GM12878 (cell line): ENCODE measurements at regions not wholly inside any gene's neighbourhood (a gene's known extent, or its start where the extent isn't known, plus 50 kb on each side); places are given as distances from the start of the nearest gene placed in this dataset.

Experiments
- CTCF ChIP-seq, 3 experiments: IDR thresholded peaks in 2 of 3; conservative IDR thresholded peaks in 1 of 3; 2 replicates each; pipeline ENCODE4 v1.5.1; 2011; ENCODE audit warnings: low read depth in 3 of 3, low read length in 3 of 3, mild to moderate bottlenecking in 3 of 3, control low read depth in 2 of 3, moderate library complexity in 2 of 3, inconsistent platforms in 1 of 3, mixed read lengths in 1 of 3; ENCODE audit not compliant: control insufficient read depth in 2 of 3, insufficient read depth in 1 of 3; ENCODE audit errors: extremely low read depth in 1 of 3
- ELK1 ChIP-seq: IDR thresholded peaks from 2 replicates; pipeline ENCODE4 v1.6.1; 2012; ENCODE audit warnings: low read depth, low read length, improper control_type of control experiment
- EZH2 ChIP-seq: IDR thresholded peaks from 2 replicates; pipeline ENCODE4 v1.6.1; 2012; ENCODE audit warnings: low read depth, mild to moderate bottlenecking, control low read depth, inconsistent platforms, low read length, borderline replicate concordance; ENCODE audit not compliant: control insufficient read depth
- FOXM1 ChIP-seq: IDR thresholded peaks from 2 replicates; pipeline ENCODE4 v1.6.1; 2012; ENCODE audit warnings: low read depth, mild to moderate bottlenecking, inconsistent platforms, low read length, moderate library complexity
- MXI1 ChIP-seq: fragments of 150-350 bp; IDR thresholded peaks from 2 replicates; pipeline ENCODE4 v1.6.1; 2011; ENCODE audit warnings: low read depth, mild to moderate bottlenecking, inconsistent platforms, low read length, improper control_type of control experiment
- MYC ChIP-seq: IDR thresholded peaks from 2 replicates; pipeline ENCODE4 v1.6.1; 2011; ENCODE audit warnings: mild to moderate bottlenecking, low read length, moderate library complexity, inconsistent platforms; ENCODE audit not compliant: insufficient read depth, insufficient replicate concordance, insufficient read length, severe bottlenecking
- NFYB ChIP-seq: IDR thresholded peaks from 2 replicates; pipeline ENCODE4 v1.6.1; 2011; ENCODE audit warnings: low read depth, mild to moderate bottlenecking, low read length, improper control_type of control experiment, moderate library complexity; ENCODE audit not compliant: insufficient read depth
- USF2 ChIP-seq: IDR thresholded peaks from 2 replicates; pipeline ENCODE4 v1.6.1; 2011; ENCODE audit warnings: low read depth, low read length, improper control_type of control experiment, borderline replicate concordance
- YY1 ChIP-seq: IDR thresholded peaks from 2 replicates; pipeline ENCODE4 v1.6.1; 2011; ENCODE audit warnings: low read depth, mild to moderate bottlenecking, low read length
- ZBTB11 ChIP-seq: fragments of 450-650 bp; formaldehyde crosslinking; IDR thresholded peaks from 2 replicates; pipeline ENCODE4 v1.5.0; 2022; ENCODE audit warnings: mild to moderate bottlenecking, missing genetic modification characterization

- TF ChIP-seq CTCF (IDR thresholded peaks at IDR 0.05 in 2 of 3, conservative IDR thresholded peaks at IDR 0.05 in 1 of 3; ENCODE audit: control insufficient read depth in 2 of 3, extremely low read depth in 1 of 3, insufficient read depth in 1 of 3, low read depth in 3 of 3, low read length in 3 of 3) (no peak), ELK1 (no peak), MYC (no peak), MXI1 (no peak), ZBTB11 (no peak), EZH2 (no peak), USF2 (no peak), FOXM1 (no peak), YY1 (no peak), NFYB (no peak)
Observed at GRCh38 chr6:168211681-168212080, 107.9 kb downstream of the DACT2 start.
